Activated T-cell treated with anti-CD3 and anti-CD28 coated beads, Interleukin-2, amount 50 U/mL, for 72 hours (primary cell): ENCODE measurements at regions not wholly inside any gene's neighbourhood (a gene's known extent, or its start where the extent isn't known, plus 50 kb on each side); places are given as distances from the start of the nearest gene placed in this dataset.

Experiments
- ATAC-seq, 2 donors: fragments of 150-1000 bp; cut with Tn5 transposase; replicated peaks in 1 of 2; 2 replicates each; pipeline ENCODE4 v1.10.0; 2021; ENCODE audit warnings: moderate library complexity in 2 of 2, mild to moderate bottlenecking in 1 of 2
- DNase-seq, 2 donors: peaks; one replicate each; pipeline ENCODE4 v3.0.0; 2021 to 2022; ENCODE audit warnings: mixed read lengths in 1 of 2
- H3K27ac Mint-ChIP-seq: one replicate; pipeline ENCODE4 v1.8.0; 2022; ENCODE audit warnings: mild to moderate bottlenecking, moderate library complexity, mixed read lengths
- H3K27me3 Mint-ChIP-seq: one replicate; pipeline ENCODE4 v1.8.0; 2022; ENCODE audit warnings: low read depth, mixed read lengths
- H3K36me3 Mint-ChIP-seq, 2 donors: one replicate each; pipeline ENCODE4 v1.8.0; 2022; ENCODE audit warnings: mixed read lengths in 2 of 2, mild to moderate bottlenecking in 1 of 2; ENCODE audit not compliant: insufficient read depth in 2 of 2
- H3K4me1 Mint-ChIP-seq: one replicate; pipeline ENCODE4 v1.8.0; 2022; ENCODE audit warnings: low read depth, mixed read lengths
- H3K4me3 Mint-ChIP-seq, 2 donors: one replicate each; pipeline ENCODE4 v1.8.0; 2022; ENCODE audit warnings: mild to moderate bottlenecking in 2 of 2, mixed read lengths in 2 of 2, moderate library complexity in 2 of 2
- H3K9me3 Mint-ChIP-seq, 2 donors: one replicate each; pipeline ENCODE4 v1.8.0; 2022; ENCODE audit warnings: mixed read lengths in 2 of 2

DNA sequence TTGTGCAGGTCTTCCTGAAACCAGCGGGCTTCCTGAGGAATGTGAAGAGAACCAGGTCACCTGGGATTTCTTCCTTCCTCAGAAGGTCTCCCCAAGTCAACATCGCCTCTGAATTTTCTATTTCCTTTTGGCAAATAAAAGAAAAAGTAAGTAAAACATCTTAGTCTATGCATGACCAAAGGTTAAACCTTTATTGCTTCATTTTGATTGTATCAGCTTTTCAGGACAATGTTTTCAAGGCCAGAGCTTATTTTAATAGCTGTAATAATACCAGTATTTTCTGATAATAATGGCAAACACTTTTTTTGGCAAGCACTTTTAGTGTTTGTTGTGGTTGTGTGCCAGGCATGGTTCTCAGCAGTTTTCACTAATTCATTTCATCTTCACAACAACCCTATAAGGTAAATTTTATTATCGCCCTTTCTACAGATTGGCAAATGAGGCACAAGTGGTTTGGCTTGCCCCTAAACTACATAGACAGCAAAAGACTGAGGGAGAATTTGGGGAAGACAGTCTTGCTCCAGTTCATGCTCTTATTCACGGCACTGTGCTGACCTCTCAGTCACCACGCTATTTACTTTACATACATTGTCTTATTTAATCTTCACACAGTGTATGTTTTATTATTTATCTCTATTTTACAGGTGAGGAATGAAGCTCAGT lies 110.4 kb downstream of the RPL22L1 start:
- Mint-ChIP-seq H3K27ac (no peak overlapping the region), H3K4me1 (no peaks in the 10 kb centered on the region), H3K4me3 (no peak overlapping the region), H3K27me3 (peaks cover 6% of the 10 kb centered on the region), H3K9me3 (no peaks in the 10 kb centered on the region), H3K36me3 (no peaks in the 10 kb centered on the region)
- no peak for ATAC-seq
- DNase-seq = no peak

DNA sequence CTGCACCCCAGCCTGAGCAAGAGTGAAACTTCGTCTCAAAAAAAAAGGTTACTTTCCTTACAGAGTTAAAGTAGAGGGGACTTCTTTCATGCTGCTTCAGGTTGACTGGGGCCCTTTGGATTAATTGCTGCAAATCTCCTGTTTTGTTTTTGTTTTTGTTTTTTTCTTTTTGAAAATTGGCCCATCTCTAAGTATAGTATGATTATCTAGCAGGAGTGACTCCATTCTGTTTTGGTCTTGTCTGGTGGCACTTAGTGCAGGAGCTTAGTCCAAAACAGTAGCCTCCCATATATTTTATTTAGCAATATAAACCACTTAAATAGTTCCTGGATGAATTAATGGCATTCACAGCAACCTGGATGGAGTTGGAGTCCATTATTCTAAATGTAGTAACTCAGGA lies 113.0 kb downstream of the RPL22L1 start:
- ATAC-seq (no peak), DNase-seq (no peak)
- Mint-ChIP-seq H3K4me1 (no peaks in the 10 kb centered on the region), H3K36me3 (no peaks in the 10 kb centered on the region), H3K9me3 (no peaks in the 10 kb centered on the region), H3K27ac (no peak overlapping the region), H3K4me3 (no peak overlapping the region), H3K27me3 (peaks cover 23% of the 10 kb centered on the region)

DNA sequence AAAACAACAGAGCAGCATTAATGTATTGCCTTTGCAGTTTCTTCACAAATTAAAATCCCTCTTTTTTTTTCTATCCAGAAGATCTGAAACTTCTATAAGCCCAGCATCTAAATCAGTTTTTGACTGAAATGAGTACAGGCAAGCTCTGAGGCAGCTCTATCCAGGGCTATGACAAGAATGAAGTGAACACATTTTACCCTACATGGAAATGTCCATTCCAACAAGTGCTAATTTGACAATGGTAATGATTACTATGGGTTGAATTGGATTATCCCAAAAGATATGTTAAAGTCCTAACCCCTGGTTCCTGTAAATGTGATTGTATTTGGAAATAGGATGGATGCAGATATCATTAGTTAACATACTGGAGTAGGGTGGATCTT lies 115.7 kb downstream of the RPL22L1 start:
- Mint-ChIP-seq H3K4me3 (no peak overlapping the region), H3K27ac (no peak overlapping the region), H3K9me3 (no peaks in the 10 kb centered on the region), H3K4me1 (no peaks in the 10 kb centered on the region), H3K36me3 (no peaks in the 10 kb centered on the region), H3K27me3 (peaks cover 40% of the 10 kb centered on the region)
- no peak for DNase-seq
- ATAC-seq = no peak

DNA sequence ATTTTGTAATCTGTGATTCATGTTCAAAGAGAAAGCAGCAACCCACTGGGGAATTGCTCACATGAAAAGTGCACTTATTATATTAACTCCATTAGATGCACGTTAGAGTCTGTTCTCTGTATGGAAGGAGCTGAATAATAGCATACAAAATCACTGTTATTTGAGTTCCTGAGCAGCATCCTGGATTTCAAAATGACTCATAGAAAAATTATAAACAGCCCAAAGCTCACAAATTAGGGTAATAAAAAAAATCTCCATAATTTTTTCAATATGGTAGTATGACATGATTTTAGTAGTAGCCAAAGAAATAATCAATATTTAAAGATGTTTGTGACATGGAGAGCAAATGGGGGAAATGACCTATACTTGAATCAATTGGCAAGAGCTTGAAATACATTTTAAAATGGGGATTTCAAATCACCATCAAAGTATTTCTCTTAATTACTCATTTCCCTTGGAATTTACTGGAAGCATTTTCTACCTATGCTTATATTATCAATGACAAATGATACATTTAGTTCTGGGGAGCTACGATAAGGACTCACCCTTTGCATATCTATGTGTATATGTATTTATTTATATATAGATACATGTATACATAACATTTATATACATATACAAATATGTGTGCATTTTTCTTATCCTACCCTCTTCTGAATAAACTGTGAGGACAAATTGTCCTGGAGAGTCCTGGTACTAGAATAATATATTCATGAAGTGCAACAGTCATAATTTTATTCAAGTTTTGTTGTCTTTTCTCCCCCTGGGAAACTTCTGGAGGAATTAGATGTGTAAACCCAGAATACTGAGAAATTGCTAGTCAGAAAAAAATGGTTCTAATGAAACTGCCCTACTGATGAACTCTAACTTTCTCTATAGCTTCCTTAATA lies 116.3 kb downstream of the RPL22L1 start:
- DNase-seq = no peak
- Mint-ChIP-seq H3K36me3 (no peaks in the 10 kb centered on the region), H3K4me1 (no peaks in the 10 kb centered on the region), H3K27ac (no peak overlapping the region), H3K9me3 (no peaks in the 10 kb centered on the region), H3K27me3 (peaks cover 44% of the 10 kb centered on the region), H3K4me3 (no peak overlapping the region)
- no peak for ATAC-seq

DNA sequence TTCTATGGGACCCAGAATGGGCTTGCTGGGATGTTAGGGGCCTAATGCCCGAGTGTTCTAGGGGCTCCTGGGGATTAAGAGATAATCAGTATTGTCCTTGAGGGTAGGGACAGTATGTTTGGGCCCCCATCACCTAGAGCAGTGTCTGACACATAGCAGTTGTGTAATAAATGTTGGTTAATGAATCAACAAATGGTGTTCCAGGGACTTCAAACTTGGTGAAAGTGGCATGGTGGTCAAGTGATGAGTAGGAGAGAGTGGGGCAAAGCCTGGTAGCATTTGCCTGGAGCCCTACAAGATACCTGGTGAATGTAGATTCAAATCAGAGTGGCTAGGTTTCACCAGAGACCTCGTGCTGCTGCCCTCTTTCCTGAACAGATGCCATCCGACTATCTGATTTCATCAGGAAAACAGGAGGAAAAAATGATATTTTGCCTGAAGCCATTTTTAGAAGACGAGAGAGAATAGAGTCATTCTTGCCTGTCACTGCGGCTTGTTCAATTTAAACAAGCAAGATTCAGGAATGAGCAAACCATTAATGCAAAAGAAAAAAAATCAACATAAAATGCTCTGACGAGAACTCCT lies 117.3 kb downstream of the RPL22L1 start:
- H3K4me1 Mint-ChIP-seq = no peaks in the 10 kb centered on the region
- H3K27ac Mint-ChIP-seq = no peak overlapping the region
- no peaks in the 10 kb centered on the region for H3K9me3 Mint-ChIP-seq
- no peak for DNase-seq
- no peak for ATAC-seq
- no peaks in the 10 kb centered on the region for H3K36me3 Mint-ChIP-seq
- H3K27me3 Mint-ChIP-seq = peaks cover 51% of the 10 kb centered on the region
- H3K4me3 Mint-ChIP-seq = no peak overlapping the region

DNA sequence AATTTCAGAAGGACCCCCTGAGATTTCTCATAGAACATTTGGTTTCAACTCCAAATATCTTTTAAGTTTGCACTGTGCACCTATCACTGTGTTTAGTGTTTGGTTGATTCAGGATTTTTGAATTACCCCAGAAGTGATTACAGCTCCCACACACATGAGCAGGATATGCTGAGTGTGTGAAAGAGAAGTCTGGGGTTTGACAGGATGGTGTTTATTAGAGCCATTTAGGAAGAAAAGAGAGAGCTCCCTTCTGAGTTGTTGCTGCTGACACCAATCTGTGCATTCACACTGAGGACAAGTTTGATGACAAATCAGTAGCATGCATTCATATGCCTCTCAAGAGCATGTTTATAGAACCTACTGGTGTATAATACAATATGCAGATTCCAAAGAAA lies 118.1 kb downstream of the RPL22L1 start:
- Mint-ChIP-seq H3K4me1 (no peaks in the 10 kb centered on the region), H3K9me3 (no peaks in the 10 kb centered on the region), H3K36me3 (no peaks in the 10 kb centered on the region), H3K27me3 (peaks cover 59% of the 10 kb centered on the region), H3K4me3 (no peak overlapping the region), H3K27ac (no peak overlapping the region)
- DNase-seq = no peak
- ATAC-seq = no peak

DNA sequence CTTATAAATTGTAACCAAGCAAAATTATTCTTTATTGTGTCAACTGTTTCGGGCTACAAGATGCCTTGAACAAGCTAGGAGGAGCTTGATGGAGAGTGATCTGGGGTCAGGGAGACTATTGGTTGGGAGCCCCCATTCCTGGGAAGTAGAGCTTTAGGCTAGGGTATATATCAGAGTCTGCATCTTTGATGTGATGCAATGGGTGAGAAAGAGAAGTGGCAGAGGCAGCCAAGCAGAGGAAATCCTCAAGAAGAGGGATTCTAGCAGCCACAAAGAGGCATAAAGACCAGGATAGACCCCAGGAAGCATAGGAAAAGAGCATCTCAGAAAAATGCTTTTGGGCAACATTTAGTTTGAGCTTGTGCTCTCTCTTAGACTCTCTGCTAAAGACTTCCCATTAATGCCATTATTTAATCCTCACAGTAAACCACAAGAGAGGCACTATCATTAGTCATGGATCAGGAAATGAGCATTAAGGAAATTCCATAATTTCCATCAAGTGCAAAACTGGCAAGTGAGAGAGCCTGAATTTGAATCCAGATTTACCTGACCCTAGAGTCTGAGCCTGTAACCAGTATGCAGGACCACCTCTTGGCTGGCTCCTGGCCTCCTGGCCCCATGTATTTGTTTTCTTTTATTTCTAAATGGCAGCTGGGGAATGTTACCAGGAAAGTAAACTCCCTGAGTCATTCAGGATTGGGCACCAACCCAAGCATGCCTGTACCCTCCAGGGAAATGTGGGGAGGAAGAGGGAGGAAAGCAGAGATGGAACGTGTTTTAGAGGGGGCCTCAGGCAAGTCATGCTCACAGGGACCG lies 118.7 kb downstream of the RPL22L1 start:
- no peak for DNase-seq
- no peak for ATAC-seq
- peaks cover 65% of the 10 kb centered on the region for H3K27me3 Mint-ChIP-seq
- no peak overlapping the region for H3K4me3 Mint-ChIP-seq
- no peaks in the 10 kb centered on the region for H3K9me3 Mint-ChIP-seq
- no peaks in the 10 kb centered on the region for H3K36me3 Mint-ChIP-seq
- H3K27ac Mint-ChIP-seq = no peak overlapping the region
- H3K4me1 Mint-ChIP-seq = no peaks in the 10 kb centered on the region

DNA sequence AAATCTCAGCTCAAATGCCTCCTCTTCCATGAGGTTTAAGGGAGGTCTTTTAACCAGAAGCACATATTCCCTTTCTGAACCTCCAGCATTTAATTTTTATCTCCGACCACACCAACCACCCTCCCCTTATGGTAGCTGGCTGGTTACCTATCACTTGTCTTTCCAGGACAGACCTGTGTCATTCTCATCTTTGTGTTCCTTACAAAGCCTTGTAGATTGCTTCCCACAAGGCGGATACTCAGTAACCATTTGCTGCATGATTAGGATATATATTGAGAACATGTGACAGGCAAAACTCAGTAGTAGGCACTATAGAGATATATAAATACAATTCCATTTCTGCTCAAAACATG lies 119.5 kb downstream of the RPL22L1 start:
- Mint-ChIP-seq H3K27ac (no peak overlapping the region), H3K27me3 (peaks cover 66% of the 10 kb centered on the region)
- DNase-seq = no peak

DNA sequence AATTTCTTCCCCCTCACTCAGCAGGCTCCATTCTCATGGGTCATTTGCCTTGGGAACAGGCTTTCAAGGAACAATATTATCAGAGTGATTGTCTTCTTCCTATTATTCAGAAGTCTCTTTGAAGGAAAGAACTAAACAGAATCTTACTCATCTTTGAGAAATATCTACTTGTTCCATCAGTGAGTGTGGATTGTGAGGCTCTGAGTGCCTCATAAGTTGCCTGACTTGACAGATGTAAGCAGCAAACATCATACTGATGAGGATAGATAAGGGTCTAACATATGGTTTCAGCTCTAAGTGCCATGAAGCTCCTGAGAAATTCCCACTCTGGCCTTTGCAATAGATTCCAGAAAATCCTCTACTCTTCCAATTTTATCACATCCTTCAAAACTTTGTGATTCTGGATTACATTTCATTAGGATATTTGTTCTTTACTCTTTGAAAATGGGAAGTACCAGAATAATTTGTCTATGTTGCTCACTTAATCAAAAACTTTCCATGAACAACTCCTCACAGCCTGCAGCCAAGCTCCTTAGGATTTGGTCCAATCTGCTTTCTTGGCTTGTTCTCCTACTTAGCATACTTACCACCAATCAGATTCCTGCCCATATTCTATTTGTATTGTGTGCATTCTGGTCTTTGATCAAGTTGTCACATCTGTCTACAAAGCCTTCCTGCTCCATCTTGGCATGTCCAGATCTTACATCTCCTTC lies 120.1 kb downstream of the RPL22L1 start:
- no peak overlapping the region for H3K27ac Mint-ChIP-seq
- H3K4me3 Mint-ChIP-seq = no peak overlapping the region
- H3K27me3 Mint-ChIP-seq = peaks cover 66% of the 10 kb centered on the region
- no peaks in the 10 kb centered on the region for H3K4me1 Mint-ChIP-seq
- H3K36me3 Mint-ChIP-seq = no peaks in the 10 kb centered on the region
- no peak for DNase-seq
- no peaks in the 10 kb centered on the region for H3K9me3 Mint-ChIP-seq
- ATAC-seq = no peak

More for the DNA sequence above, 119.5 kb downstream of the RPL22L1 start:
- ATAC-seq = no peak
- no peaks in the 10 kb centered on the region for H3K9me3 Mint-ChIP-seq
- H3K4me3 Mint-ChIP-seq = no peak overlapping the region
- no peaks in the 10 kb centered on the region for H3K4me1 Mint-ChIP-seq
- no peaks in the 10 kb centered on the region for H3K36me3 Mint-ChIP-seq

DNA sequence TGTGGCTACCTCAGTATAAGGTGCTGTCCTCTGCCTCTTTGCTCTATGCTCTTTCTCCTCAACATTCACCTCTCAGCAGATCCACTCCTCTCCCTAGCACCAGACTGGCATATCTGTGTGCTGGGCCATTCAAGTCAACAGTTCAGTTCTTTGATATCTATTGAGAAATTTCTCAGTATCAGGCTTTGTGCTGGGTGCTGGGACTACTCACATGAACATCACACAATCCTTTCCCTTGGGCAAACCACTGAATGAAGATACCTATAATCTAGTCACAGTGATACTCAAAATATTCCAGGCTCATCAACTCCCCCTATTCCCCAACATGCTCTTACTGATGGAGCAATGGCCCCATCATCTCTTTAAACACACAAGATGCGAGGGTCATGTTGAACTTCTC lies 120.8 kb downstream of the RPL22L1 start:
- ATAC-seq = no peak
- peaks cover 61% of the 10 kb centered on the region for H3K27me3 Mint-ChIP-seq

DNA sequence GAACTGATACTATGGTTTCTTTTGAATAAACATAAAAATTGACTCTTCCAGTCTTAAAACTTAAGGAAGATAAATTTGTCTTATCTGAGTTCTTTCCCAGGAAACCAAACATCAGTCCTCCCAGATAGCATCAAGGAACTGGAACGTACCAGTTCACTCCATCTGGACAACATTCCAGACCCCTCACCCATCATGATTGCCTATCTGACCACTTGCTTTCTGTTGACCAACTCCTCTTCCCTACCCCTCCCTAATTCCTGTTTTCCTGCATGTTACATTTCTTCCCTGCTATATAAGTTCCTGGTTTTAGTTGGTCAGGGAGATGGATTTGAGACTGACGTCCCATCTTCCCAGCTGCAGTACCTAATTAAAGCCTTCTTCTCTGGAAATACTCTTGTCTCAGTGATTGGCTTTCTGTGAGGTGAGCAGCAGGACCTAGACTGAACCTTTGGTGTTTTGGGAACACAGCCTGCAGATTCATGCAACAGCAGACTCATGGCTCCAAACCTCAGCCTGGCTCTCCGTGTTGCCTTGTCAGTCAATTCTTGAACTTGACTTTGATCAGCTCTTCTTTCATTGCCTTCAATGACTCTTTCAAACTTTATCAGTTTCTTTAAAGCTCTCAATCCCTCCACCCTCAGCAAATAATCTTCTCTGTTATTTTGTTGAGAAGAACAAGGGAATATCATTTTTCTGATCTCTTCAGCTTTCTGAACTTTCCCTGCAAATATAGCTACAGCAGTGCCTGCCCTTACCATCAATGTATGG lies 123.6 kb downstream of the RPL22L1 start:
- no peak for DNase-seq
- Mint-ChIP-seq H3K36me3 (no peaks in the 10 kb centered on the region), H3K9me3 (no peaks in the 10 kb centered on the region), H3K27ac (no peak overlapping the region), H3K4me3 (no peak overlapping the region), H3K4me1 (no peaks in the 10 kb centered on the region), H3K27me3 (peaks cover 49% of the 10 kb centered on the region)
- ATAC-seq = no peak

More for the DNA sequence above, 120.8 kb downstream of the RPL22L1 start:
- Mint-ChIP-seq H3K36me3 (no peaks in the 10 kb centered on the region), H3K4me3 (no peak overlapping the region), H3K27ac (no peak overlapping the region), H3K9me3 (no peaks in the 10 kb centered on the region), H3K4me1 (no peaks in the 10 kb centered on the region)
- no peak for DNase-seq

DNA sequence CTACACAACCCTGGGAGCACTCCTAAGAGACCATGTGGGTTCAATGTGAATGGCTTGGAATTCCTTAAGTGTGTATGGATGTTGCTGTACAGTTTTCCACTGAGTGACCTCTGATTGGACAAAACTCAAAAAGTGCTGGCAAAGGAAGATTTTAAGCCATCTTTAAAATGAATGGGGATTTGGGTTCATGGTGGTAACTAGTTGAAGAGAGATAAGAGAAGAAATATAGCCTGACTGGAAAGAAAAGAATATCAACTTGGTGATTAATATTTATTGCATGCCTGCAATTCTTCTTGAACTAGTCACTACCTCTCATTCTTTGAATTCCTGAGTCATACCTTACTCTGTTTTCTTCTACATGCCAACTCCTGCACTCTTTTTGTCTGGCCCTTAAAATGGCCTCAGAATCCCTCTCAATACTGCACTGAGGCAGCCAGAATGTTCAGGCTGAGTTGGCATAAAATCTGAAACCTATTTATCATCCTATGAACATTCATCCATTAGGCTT lies 124.7 kb downstream of the RPL22L1 start:
- no peak overlapping the region for H3K4me3 Mint-ChIP-seq
- H3K9me3 Mint-ChIP-seq = no peaks in the 10 kb centered on the region
- DNase-seq (no peak), ATAC-seq (no peak)
- peaks cover 45% of the 10 kb centered on the region for H3K27me3 Mint-ChIP-seq
- H3K4me1 Mint-ChIP-seq = no peaks in the 10 kb centered on the region
- H3K36me3 Mint-ChIP-seq = no peaks in the 10 kb centered on the region
- H3K27ac Mint-ChIP-seq = no peak overlapping the region
